HFFc6 (cell line): ENCODE measurements at regions not wholly inside any gene's neighbourhood (a gene's known extent, or its start where the extent isn't known, plus 50 kb on each side); places are given as distances from the start of the nearest gene placed in this dataset.
A peak's percentile ranks its signal among the peaks of the same experiment; 100 is the strongest.

Experiments
- DNase-seq: peaks from one replicate; pipeline ENCODE4 v3.0.0-alpha.2; 2018
- H3K27ac Mint-ChIP-seq: 2 replicates; pipeline ENCODE4 v1.8.0; 2020; ENCODE audit warnings: mild to moderate bottlenecking, mixed read lengths
- H3K27me3 Mint-ChIP-seq: 2 replicates; pipeline ENCODE4 v1.8.0; 2021; ENCODE audit warnings: mild to moderate bottlenecking, moderate library complexity, mixed read lengths; ENCODE audit not compliant: insufficient read depth
- H3K36me3 Mint-ChIP-seq: 2 replicates; pipeline ENCODE4 v1.8.0; 2021; ENCODE audit warnings: low read depth, mixed read lengths
- H3K4me1 Mint-ChIP-seq: 2 replicates; pipeline ENCODE4 v1.8.0; 2020; ENCODE audit warnings: low read depth, mixed read lengths
- H3K4me3 Mint-ChIP-seq: 2 replicates; pipeline ENCODE4 v1.8.0; 2020; ENCODE audit warnings: mild to moderate bottlenecking, moderate library complexity, mixed read lengths
- H3K9me3 Mint-ChIP-seq: 2 replicates; pipeline ENCODE4 v1.8.0; 2020; ENCODE audit warnings: mild to moderate bottlenecking, mixed read lengths
- CTCF ChIP-seq: fragments of 200-600 bp; sonication (generic); IDR thresholded peaks from 2 replicates; pipeline ENCODE4 v1.5.0; 2021; ENCODE audit warnings: antibody characterized with exemption, mild to moderate bottlenecking

GRCh38 chr14:51544471-51544870 is 107.2 kb upstream of the FRMD6 start:
- Mint-ChIP-seq H3K27ac (no peak overlapping the region; the same call in 1 of the 2 replicates), H3K9me3 (no peaks in the 10 kb centered on the region), H3K4me1 (peaks cover 89% of the 10 kb centered on the region), H3K4me3 (no peak overlapping the region), H3K27me3 (no peaks in the 10 kb centered on the region), H3K36me3 (peaks cover 19% of the 10 kb centered on the region)
- DNase-seq, result no peak
- TF ChIP-seq CTCF, result no peak

GRCh38 chr14:51544901-51545300 is 106.8 kb upstream of the FRMD6 start:
- no peak for TF ChIP-seq CTCF
- DNase-seq, result no peak
- peaks cover 85% of the 10 kb centered on the region for H3K4me1 Mint-ChIP-seq
- H3K27ac Mint-ChIP-seq, result peak overlapping the region; percentile 33; the same call in 1 of the 2 replicates
- H3K4me3 Mint-ChIP-seq, result no peak overlapping the region
- H3K9me3 Mint-ChIP-seq, result no peaks in the 10 kb centered on the region
- peaks cover 19% of the 10 kb centered on the region for H3K36me3 Mint-ChIP-seq
- H3K27me3 Mint-ChIP-seq, result no peaks in the 10 kb centered on the region

- Mint-ChIP-seq H3K4me1 (peaks cover 85% of the 10 kb centered on the region), H3K36me3 (peaks cover 21% of the 10 kb centered on the region), H3K27me3 (no peaks in the 10 kb centered on the region), H3K4me3 (no peak overlapping the region), H3K27ac (peak overlapping the region; percentile 33; the same call in 1 of the 2 replicates), H3K9me3 (no peaks in the 10 kb centered on the region)
- DNase-seq, result no peak
- no peak for TF ChIP-seq CTCF
These were observed 106.3 kb upstream of the FRMD6 start for GRCh38 chr14:51545396-51545795.

- TF ChIP-seq CTCF, result no peak
- Mint-ChIP-seq H3K27ac (peak overlapping the region; percentile 91; the same call in 1 of the 2 replicates), H3K36me3 (peaks cover 27% of the 10 kb centered on the region), H3K9me3 (no peaks in the 10 kb centered on the region), H3K4me3 (no peak overlapping the region), H3K4me1 (peaks cover 85% of the 10 kb centered on the region), H3K27me3 (no peaks in the 10 kb centered on the region)
- DNase-seq, result no peak
These were observed 105.6 kb upstream of the FRMD6 start for GRCh38 chr14:51546099-51546498.

GRCh38 chr14:51546603-51547258 is 105.0 kb upstream of the FRMD6 start:
- Mint-ChIP-seq H3K9me3 (no peaks in the 10 kb centered on the region), H3K27ac (peak overlapping the region; percentile 91), H3K4me1 (peaks cover 79% of the 10 kb centered on the region), H3K36me3 (peaks cover 22% of the 10 kb centered on the region), H3K4me3 (peak overlapping the region; percentile 39), H3K27me3 (no peaks in the 10 kb centered on the region)
- DNase-seq, result no peak
- TF ChIP-seq CTCF, result no peak
